ENCODE measurements at regions not wholly inside any gene's neighbourhood (a gene's known extent, or its start where the extent isn't known, plus 50 kb on each side); places are given as distances from the start of the nearest gene placed in this dataset.

DNA sequence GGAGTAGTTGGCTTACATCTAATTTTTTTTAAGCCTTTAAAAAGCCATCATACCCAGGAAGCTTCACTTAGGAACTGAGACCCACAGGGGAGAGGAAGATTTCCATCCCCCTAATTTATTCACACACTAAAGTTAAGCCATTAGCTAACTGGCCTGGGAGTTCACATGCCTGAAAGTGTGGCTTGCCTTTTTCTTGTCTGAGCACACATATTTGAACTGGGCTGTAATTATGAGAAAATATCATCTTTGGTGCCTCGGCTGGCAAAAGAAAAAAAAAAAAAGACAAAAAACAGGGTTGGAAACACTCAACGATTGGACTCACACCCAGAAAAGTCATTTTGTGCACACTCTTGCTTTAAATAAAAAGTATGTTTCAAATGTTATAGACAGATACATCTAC lies 847.3 kb downstream of the MAT2B start:
- Histone ChIP-seq H3K27me3 (replicated peaks; ENCODE audit: control insufficient read depth, insufficient read depth, low read length) (no peaks in the 10 kb centered on the region), H3K4me3 (replicated peaks; ENCODE audit: low read depth, low read length) (no peak overlapping the region), H3K36me3 (ENCODE audit: control insufficient read depth, insufficient read depth, low read length) (no peaks in the 10 kb centered on the region)
- TF ChIP-seq, protein P1, sequence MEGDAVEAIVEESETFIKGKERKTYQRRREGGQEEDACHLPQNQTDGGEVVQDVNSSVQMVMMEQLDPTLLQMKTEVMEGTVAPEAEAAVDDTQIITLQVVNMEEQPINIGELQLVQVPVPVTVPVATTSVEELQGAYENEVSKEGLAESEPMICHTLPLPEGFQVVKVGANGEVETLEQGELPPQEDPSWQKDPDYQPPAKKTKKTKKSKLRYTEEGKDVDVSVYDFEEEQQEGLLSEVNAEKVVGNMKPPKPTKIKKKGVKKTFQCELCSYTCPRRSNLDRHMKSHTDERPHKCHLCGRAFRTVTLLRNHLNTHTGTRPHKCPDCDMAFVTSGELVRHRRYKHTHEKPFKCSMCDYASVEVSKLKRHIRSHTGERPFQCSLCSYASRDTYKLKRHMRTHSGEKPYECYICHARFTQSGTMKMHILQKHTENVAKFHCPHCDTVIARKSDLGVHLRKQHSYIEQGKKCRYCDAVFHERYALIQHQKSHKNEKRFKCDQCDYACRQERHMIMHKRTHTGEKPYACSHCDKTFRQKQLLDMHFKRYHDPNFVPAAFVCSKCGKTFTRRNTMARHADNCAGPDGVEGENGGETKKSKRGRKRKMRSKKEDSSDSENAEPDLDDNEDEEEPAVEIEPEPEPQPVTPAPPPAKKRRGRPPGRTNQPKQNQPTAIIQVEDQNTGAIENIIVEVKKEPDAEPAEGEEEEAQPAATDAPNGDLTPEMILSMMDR (IDR thresholded peaks at IDR 0.05; ENCODE audit: insufficient read depth, low read length, poor library complexity, severe bottlenecking): no peak
- DNase-seq (ENCODE audit: extremely low read depth, insufficient read length): no peak

DNA sequence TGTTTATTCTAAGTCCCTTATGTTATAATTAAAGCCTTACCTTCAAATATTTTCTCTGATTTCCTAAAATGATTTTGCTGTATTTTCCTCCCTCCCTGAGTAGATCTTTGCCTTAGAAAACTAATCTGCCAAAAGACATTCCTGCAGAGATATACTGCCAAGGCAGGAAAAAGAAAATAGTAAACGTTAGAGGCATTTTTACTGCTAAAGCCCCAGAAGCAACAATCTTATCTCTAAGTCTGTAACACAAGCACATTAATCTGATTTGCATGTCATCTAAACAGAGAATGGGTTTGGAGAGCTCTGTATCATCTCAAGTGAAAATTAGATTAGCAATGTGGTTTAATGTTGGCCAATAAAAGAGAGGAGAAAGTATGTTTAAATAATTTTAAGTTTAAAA lies 847.7 kb downstream of the MAT2B start:
- H3K36me3 ChIP-seq (ENCODE audit: control insufficient read depth, insufficient read depth, low read length): no peaks in the 10 kb centered on the region
- TF ChIP-seq, protein P1 (IDR thresholded peaks at IDR 0.05; ENCODE audit: insufficient read depth, low read length, poor library complexity, severe bottlenecking): no peak
- no peaks in the 10 kb centered on the region for H3K27me3 ChIP-seq (replicated peaks; ENCODE audit: control insufficient read depth, insufficient read depth, low read length)
- DNase-seq (ENCODE audit: extremely low read depth, insufficient read length): no peak
- no peak overlapping the region for H3K4me3 ChIP-seq (replicated peaks; ENCODE audit: low read depth, low read length)

DNA sequence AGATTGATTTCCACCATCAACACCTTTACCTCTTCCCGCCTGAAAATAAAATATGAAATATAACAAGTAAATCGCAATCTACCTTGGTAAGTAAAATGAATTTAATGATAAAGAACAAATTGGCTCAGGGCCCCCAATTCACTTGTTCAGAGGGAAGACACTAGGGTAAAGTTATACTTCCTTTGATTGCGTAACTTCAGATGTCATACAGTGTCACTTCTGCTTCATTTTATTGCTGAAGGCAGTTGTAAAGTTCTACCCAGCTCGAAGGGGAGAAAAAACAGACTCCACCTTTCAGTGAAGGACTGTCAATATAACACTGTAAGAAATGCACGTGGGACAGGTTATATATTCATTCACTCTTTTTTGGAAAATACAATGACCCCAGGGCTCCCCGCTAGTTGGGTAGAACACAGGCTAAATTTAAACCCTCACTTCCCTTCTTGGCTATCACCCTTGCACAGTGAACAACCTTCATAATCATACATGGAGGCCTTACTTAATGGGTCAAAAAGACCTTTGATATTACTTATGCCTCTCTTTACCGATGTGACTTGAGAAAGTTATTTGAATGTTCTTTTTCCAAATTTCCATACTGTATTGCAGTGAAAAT lies 848.8 kb downstream of the MAT2B start:
- TF ChIP-seq, protein P1 (IDR thresholded peaks at IDR 0.05; ENCODE audit: insufficient read depth, low read length, poor library complexity, severe bottlenecking): no peak
- Histone ChIP-seq H3K4me3 (replicated peaks; ENCODE audit: low read depth, low read length) (no peak overlapping the region), H3K27me3 (replicated peaks; ENCODE audit: control insufficient read depth, insufficient read depth, low read length) (no peaks in the 10 kb centered on the region), H3K36me3 (ENCODE audit: control insufficient read depth, insufficient read depth, low read length) (no peaks in the 10 kb centered on the region)
- no peak for DNase-seq (ENCODE audit: extremely low read depth, insufficient read length)

DNA sequence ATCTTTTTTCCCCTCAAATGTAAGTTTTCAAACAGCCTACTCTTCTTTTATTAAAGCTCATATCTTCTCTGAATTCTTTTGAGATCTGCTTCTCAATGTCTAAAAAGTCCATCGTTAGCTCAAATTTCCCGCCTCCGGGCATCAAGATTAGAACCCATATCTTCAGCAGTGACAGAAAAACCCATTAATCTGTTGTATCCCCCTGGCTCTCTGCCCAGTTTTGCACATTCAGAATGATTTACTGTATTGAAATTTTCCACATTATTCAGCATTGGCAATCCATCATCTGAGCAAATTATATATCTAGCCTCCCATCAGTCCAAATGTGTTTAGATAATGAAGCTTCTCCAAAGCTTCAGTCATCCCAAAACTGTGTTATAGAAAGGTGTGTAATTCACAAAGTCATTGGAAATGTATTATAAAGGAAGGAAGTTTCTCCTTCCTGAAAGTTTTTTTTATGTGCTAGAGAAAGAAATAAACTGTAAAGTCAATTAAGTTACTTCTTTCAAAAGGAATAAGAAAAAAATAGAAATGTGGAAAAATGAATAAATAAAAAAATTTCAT lies 849.9 kb downstream of the MAT2B start:
- no peak overlapping the region for H3K4me3 ChIP-seq (replicated peaks; ENCODE audit: low read depth, low read length)
- DNase-seq (ENCODE audit: extremely low read depth, insufficient read length): no peak
- TF ChIP-seq, protein P1 (IDR thresholded peaks at IDR 0.05; ENCODE audit: insufficient read depth, low read length, poor library complexity, severe bottlenecking): no peak
- no peaks in the 10 kb centered on the region for H3K36me3 ChIP-seq (ENCODE audit: control insufficient read depth, insufficient read depth, low read length)
- no peaks in the 10 kb centered on the region for H3K27me3 ChIP-seq (replicated peaks; ENCODE audit: control insufficient read depth, insufficient read depth, low read length)

DNA sequence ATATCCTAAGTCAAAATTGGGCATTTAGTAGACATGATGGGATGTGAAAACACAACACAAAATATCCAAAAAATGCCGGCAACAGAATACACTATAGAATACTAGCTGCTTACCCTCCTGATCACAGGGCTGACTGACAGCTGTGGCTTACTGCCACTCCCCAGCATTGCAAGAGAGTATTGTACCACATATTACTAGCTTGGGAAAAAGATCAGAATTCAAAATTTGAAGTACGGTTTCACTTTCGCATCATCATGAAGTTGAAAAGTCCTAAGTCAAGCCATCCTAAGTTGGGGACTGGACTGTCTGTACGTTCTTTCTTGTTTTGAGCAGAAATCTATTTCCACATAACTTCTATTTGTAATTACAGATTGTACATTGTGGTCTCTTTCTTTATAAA lies 851.4 kb downstream of the MAT2B start:
- no peaks in the 10 kb centered on the region for H3K27me3 ChIP-seq (replicated peaks; ENCODE audit: control insufficient read depth, insufficient read depth, low read length)
- TF ChIP-seq, protein P1 (IDR thresholded peaks at IDR 0.05; ENCODE audit: insufficient read depth, low read length, poor library complexity, severe bottlenecking): no peak
- DNase-seq (ENCODE audit: extremely low read depth, insufficient read length): no peak
- H3K4me3 ChIP-seq (replicated peaks; ENCODE audit: low read depth, low read length): no peak overlapping the region
- H3K36me3 ChIP-seq (ENCODE audit: control insufficient read depth, insufficient read depth, low read length): no peaks in the 10 kb centered on the region
